Tibial artery (tissue), 4 donors: ENCODE measurements at regions not wholly inside any gene's neighbourhood (a gene's known extent, or its start where the extent isn't known, plus 50 kb on each side); places are given as distances from the start of the nearest gene placed in this dataset.

Experiments
- DNase-seq, 2 donors: peaks; one replicate each; pipeline ENCODE4 v3.0.0-alpha.2; 2019
- H3K27ac ChIP-seq, 2 donors: fragments of 200-600 bp; sonication (generic) in 1 of 2; 1 replicate in 1 of 2; 2 replicates in 1 of 2; pipeline ENCODE4 v1.5.1; 2018 to 2019; ENCODE audit warnings: mild to moderate bottlenecking in 1 of 2
- H3K27me3 ChIP-seq, 2 donors: fragments of 200-600 bp; sonication (generic) in 1 of 2; one replicate each; pipeline versions ENCODE4 v1.5.1 to v1.6.0; 2016 to 2019
- H3K36me3 ChIP-seq, 3 donors: fragments of 200-600 bp; sonication (generic) in 2 of 3; one replicate each; pipeline ENCODE4 v1.5.1; 2016 to 2019; ENCODE audit warnings: mild to moderate bottlenecking in 2 of 3
- H3K4me1 ChIP-seq, 4 donors: fragments of 200-600 bp; sonication (generic) in 2 of 4; 1 replicate in 3 of 4; 2 replicates in 1 of 4; pipeline ENCODE4 v1.5.1; 2016 to 2019
- H3K4me3 ChIP-seq, 2 donors: fragments of 200-600 bp; sonication (generic) in 1 of 2; 1 replicate in 1 of 2; 2 replicates in 1 of 2; pipeline ENCODE4 v1.5.1; 2018 to 2019; ENCODE audit warnings: mild to moderate bottlenecking in 2 of 2
- H3K9me3 ChIP-seq, 3 donors: fragments of 200-600 bp; sonication (generic) in 1 of 3; one replicate each; pipeline ENCODE4 v1.5.1; 2016 to 2019
- intact Hi-C: fragments of 100-400 bp; cut with DNase I; formaldehyde crosslinking; loops from one replicate; pipeline ENCODE4 v1.15.0; 2023; ENCODE audit warnings: low total_unique reads
- TF ChIP-seq, protein P1 (sequence below), 2 experiments: fragments of 200-600 bp in 1 of 2; fragments of 450-650 bp in 1 of 2; IDR thresholded peaks; one replicate each; pipeline ENCODE4 v1.5.1; 2017 to 2019; ENCODE audit warnings: antibody characterized with exemption in 2 of 2, mild to moderate bottlenecking in 1 of 2, moderate library complexity in 1 of 2

DNA sequence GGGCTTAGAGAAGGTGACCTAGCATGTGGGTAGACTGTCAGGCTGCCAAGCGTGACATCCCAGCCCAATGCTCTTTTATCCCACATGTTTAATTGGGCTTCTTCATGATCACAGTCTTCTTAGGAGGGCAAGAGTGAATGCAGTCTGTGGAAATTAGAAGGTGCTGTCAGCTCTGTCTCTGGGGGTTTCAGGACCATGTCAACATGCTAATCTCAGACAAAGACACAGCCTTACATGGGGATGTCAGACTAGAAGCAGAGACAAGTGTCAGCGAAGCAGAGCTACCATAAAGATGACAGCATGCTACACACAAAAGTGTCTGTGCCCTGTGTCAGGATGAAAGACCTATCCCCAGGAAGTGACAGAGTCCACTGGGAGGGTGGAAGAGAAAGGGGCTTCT lies 120.1 kb upstream of the SLC25A36 start:
- DNase-seq, result no peak
- TF ChIP-seq, protein P1, sequence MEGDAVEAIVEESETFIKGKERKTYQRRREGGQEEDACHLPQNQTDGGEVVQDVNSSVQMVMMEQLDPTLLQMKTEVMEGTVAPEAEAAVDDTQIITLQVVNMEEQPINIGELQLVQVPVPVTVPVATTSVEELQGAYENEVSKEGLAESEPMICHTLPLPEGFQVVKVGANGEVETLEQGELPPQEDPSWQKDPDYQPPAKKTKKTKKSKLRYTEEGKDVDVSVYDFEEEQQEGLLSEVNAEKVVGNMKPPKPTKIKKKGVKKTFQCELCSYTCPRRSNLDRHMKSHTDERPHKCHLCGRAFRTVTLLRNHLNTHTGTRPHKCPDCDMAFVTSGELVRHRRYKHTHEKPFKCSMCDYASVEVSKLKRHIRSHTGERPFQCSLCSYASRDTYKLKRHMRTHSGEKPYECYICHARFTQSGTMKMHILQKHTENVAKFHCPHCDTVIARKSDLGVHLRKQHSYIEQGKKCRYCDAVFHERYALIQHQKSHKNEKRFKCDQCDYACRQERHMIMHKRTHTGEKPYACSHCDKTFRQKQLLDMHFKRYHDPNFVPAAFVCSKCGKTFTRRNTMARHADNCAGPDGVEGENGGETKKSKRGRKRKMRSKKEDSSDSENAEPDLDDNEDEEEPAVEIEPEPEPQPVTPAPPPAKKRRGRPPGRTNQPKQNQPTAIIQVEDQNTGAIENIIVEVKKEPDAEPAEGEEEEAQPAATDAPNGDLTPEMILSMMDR (IDR thresholded peaks at IDR 0.05), result no peak
- Histone ChIP-seq H3K4me1 (no peaks in the 10 kb centered on the region), H3K4me3 (no peak overlapping the region), H3K36me3 (no peaks in the 10 kb centered on the region), H3K27me3 (no peaks in the 10 kb centered on the region), H3K27ac (no peak overlapping the region), H3K9me3 (no peaks in the 10 kb centered on the region)
- intact Hi-C loops, result no loop called here

DNA sequence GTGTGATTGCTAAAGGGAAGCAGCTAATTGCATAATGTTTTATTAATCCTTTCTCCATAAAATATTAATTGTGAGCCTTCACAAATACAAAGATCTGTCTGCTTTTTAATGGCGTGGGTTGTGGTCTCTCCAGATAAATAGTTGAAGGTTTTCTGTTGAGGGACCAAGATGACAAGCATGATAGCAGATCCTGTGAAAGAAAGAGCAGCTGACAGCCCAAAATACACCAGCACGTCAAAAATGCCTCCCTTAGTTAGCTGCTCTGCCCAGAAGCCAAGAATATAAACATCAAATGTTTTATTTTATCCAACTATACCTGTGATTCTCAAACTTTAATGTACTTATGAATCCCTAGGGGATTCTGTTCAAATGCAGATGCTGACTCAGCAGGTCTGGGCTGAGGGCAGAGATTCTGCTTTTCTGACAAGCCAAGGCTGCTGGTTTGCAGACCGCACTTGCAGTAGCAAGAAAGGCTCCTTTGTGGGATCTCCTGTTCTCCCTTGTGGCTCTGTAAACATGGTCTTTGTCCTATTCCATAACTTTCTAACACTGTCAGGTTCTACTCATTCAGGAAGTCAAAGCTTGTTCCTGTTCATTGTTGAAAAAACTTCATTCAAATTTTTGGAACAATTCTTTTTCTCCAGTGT lies 119.1 kb upstream of the SLC25A36 start:
- DNase-seq, result no peak
- H3K27me3 ChIP-seq, result no peaks in the 10 kb centered on the region
- H3K36me3 ChIP-seq, result no peaks in the 10 kb centered on the region
- H3K4me1 ChIP-seq, result no peaks in the 10 kb centered on the region
- H3K27ac ChIP-seq, result no peak overlapping the region
- no peaks in the 10 kb centered on the region for H3K9me3 ChIP-seq
- intact Hi-C loops, result no loop called here
- TF ChIP-seq, protein P1 (IDR thresholded peaks at IDR 0.05), result no peak
- H3K4me3 ChIP-seq, result no peak overlapping the region

DNA sequence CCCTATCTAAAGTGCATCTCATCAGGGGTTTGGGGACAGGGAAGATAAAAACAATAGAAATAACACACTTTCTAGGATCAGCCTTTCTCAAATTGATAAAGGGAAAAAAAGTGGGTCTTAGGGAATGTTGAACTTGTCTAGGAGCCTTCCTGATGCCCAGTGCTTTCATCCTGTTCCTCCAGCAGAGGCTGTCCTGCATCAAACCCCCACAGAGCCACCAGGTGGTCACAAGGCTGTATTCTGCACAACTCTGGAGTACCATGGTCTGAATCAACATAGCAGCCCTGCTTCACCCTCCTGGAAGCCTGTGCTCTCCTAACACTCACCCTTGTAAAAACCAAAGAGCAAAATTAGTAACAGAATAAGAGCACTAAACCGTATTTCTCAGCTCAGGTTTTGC lies 118.5 kb upstream of the SLC25A36 start:
- Histone ChIP-seq H3K4me3 (no peak overlapping the region), H3K36me3 (no peaks in the 10 kb centered on the region), H3K27me3 (no peaks in the 10 kb centered on the region), H3K9me3 (no peaks in the 10 kb centered on the region), H3K27ac (no peak overlapping the region), H3K4me1 (no peaks in the 10 kb centered on the region)
- TF ChIP-seq, protein P1 (IDR thresholded peaks at IDR 0.05), result no peak
- intact Hi-C loops, result no loop called here
- DNase-seq, result no peak

DNA sequence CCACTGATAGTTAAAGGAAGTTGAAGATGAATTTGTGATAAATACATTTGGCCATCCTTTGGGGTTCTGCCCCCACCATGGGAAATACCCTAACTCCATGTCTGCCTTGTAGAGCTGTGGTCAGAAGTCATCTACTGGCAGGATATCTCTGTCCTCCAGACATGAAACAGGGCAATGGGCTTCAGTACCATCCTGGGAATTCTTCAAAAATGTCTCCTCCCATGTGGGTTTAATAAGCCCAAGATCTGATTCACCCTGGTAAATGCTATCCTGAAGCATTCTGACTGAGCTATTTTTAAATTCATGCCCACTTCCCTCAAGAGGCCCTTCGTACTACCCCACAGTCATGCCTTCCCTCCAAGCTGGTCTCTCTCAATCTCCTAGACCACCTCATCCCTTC lies 113.7 kb upstream of the SLC25A36 start:
- TF ChIP-seq, protein P1 (IDR thresholded peaks at IDR 0.05), result no peak
- no peaks in the 10 kb centered on the region for H3K4me1 ChIP-seq
- H3K27me3 ChIP-seq, result no peaks in the 10 kb centered on the region
- no peaks in the 10 kb centered on the region for H3K36me3 ChIP-seq
- H3K9me3 ChIP-seq, result no peaks in the 10 kb centered on the region
- intact Hi-C loops, result no loop called here
- no peak for DNase-seq
- no peak overlapping the region for H3K4me3 ChIP-seq
- H3K27ac ChIP-seq, result no peak overlapping the region

DNA sequence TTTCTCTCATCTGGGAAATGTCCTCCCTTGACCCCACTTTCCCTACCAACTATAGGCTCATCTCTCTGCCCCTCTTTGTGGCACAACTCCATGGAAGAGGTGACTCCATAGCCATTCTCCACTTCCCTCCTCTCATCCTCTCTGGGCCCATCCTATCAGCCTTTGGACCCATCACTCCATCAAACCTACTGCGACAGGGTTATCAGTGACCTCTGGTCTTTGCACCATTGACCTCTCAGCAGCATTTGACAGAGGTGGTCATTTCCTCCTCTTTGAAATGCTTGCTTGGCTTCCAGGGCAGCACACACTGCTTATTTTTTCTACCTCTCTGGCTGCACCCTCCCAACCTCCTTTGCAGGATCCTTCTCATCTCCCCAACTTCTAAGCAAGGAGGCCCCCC lies 113.1 kb upstream of the SLC25A36 start:
- H3K27ac ChIP-seq, result no peak overlapping the region
- TF ChIP-seq, protein P1 (IDR thresholded peaks at IDR 0.05), result no peak
- H3K9me3 ChIP-seq, result no peaks in the 10 kb centered on the region
- H3K4me1 ChIP-seq, result no peaks in the 10 kb centered on the region
- H3K36me3 ChIP-seq, result no peaks in the 10 kb centered on the region
- no peak for DNase-seq
- no peaks in the 10 kb centered on the region for H3K27me3 ChIP-seq
- intact Hi-C loops, result no loop called here
- H3K4me3 ChIP-seq, result no peak overlapping the region

DNA sequence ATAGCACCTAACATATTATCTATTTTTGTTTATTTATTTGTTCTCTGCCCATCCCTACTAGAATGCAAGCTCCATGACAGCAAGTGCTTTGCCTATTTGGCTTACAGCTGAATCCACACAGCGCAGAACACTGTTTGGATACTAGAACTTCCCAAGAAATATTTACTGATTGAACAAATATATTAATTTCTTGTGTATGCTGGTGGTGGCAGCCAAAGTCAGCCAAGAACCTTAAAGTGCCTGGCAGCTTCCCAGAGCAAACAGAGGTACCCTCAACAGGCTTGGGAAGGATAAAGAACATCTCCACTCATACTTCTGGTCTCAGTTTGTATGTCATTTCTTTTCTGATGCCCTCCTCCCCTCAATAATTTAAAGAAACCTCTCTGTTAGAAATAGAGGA lies 111.8 kb upstream of the SLC25A36 start:
- H3K4me3 ChIP-seq, result no peak overlapping the region
- H3K27ac ChIP-seq, result no peak overlapping the region
- no peaks in the 10 kb centered on the region for H3K36me3 ChIP-seq
- no peaks in the 10 kb centered on the region for H3K9me3 ChIP-seq
- DNase-seq, result no peak
- intact Hi-C loops, result no loop called here
- no peaks in the 10 kb centered on the region for H3K27me3 ChIP-seq
- TF ChIP-seq, protein P1 (IDR thresholded peaks at IDR 0.05), result no peak
- H3K4me1 ChIP-seq, result no peaks in the 10 kb centered on the region
